Thoracic aorta (tissue), 2 donors: ENCODE measurements at regions not wholly inside any gene's neighbourhood (a gene's known extent, or its start where the extent isn't known, plus 50 kb on each side); places are given as distances from the start of the nearest gene placed in this dataset.

Experiments
- ATAC-seq: fragments of 150-250 bp; one replicate; pipeline ENCODE4 v1.8.0; 2017; ENCODE audit warnings: low read depth; ENCODE audit not compliant: insufficient number of reproducible peaks, low FRiP score
- DNase-seq: peaks from one replicate; pipeline ENCODE4 v3.0.0-alpha.2; 2020; ENCODE audit warnings: low spot score
- H3K27ac ChIP-seq, 2 donors: fragments of 200-600 bp; sonication (generic); 1 replicate in 1 of 2; 2 replicates in 1 of 2; pipeline ENCODE4 v1.5.1; 2016; ENCODE audit warnings: mild to moderate bottlenecking in 2 of 2, moderate library complexity in 2 of 2
- H3K27me3 ChIP-seq: fragments of 200-600 bp; sonication (generic); replicated peaks from 2 replicates; pipeline ENCODE4 v1.6.0; 2016; ENCODE audit warnings: mild to moderate bottlenecking; ENCODE audit not compliant: insufficient read depth
- H3K36me3 ChIP-seq: fragments of 200-600 bp; sonication (generic); one replicate; pipeline ENCODE4 v1.5.1; 2016
- H3K4me1 ChIP-seq, 2 donors: fragments of 200-600 bp; sonication (generic); 1 replicate in 1 of 2; 2 replicates in 1 of 2; pipeline versions ENCODE4 v1.5.1 to v1.6.0; 2016; ENCODE audit warnings: low read depth in 2 of 2, mild to moderate bottlenecking in 1 of 2; ENCODE audit not compliant: control insufficient read depth in 1 of 2
- H3K4me3 ChIP-seq: fragments of 200-600 bp; sonication (generic); 2 replicates; pipeline ENCODE4 v1.5.1; 2016; ENCODE audit warnings: mild to moderate bottlenecking
- H3K9me3 ChIP-seq: fragments of 200-600 bp; sonication (generic); 2 replicates; pipeline ENCODE4 v1.5.1; 2016
- TF ChIP-seq, protein P1 (sequence below): fragments of 200-600 bp; sonication (generic); IDR thresholded peaks from one replicate; pipeline ENCODE4 v1.5.1; 2019; ENCODE audit warnings: antibody characterized with exemption

DNA sequence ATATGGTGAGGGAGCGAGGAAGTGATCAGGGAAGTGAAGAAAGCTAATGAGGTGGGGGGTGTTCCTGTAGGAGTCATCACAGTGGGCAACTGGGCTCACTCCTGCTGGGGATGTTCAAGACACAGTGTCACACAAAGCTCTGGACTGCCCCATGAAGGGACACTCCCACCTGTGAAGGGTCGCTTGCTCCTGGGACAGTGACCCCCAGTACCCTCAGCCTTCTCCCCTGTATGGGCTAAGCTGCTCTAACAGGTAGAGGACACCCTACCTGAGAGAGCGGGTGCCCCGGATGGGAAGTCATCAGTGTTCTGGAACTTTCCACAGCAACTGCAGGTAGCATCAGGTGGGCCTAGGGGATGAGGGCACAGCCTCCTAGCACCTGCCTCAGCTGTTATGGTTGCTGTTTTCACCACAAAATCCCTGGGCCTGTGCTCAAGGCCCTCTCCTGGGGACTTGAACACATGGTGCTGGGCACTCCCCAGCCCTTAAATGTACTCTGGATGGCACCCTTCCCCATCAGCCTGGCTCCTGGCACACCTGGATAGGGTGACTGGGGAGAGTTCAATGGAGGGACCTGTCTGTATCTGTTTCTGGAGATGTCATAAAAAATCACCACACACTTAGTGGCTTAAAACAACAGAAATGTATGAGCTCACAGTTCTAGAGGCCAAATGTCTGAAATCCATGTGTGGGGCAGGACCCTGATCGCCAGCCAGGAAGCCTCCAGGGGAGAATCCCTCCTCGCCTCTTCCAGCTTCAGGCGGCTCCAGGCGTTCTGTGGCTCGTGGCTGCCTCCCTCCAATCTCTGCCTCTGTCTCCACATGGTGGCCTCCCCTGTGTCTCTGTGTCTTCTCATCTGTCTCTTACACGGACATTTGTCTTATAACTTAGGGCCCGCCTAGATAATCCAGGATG lies 104.0 kb upstream of the CDH5 start:
- peaks cover 0 to 5% of the 10 kb centered on the region in 2 donors for H3K4me1 ChIP-seq
- no peak overlapping the region for H3K27ac ChIP-seq
- no peak overlapping the region for H3K4me3 ChIP-seq
- no peaks in the 10 kb centered on the region for H3K9me3 ChIP-seq
- TF ChIP-seq, protein P1, sequence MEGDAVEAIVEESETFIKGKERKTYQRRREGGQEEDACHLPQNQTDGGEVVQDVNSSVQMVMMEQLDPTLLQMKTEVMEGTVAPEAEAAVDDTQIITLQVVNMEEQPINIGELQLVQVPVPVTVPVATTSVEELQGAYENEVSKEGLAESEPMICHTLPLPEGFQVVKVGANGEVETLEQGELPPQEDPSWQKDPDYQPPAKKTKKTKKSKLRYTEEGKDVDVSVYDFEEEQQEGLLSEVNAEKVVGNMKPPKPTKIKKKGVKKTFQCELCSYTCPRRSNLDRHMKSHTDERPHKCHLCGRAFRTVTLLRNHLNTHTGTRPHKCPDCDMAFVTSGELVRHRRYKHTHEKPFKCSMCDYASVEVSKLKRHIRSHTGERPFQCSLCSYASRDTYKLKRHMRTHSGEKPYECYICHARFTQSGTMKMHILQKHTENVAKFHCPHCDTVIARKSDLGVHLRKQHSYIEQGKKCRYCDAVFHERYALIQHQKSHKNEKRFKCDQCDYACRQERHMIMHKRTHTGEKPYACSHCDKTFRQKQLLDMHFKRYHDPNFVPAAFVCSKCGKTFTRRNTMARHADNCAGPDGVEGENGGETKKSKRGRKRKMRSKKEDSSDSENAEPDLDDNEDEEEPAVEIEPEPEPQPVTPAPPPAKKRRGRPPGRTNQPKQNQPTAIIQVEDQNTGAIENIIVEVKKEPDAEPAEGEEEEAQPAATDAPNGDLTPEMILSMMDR, result no peak
- DNase-seq, result no peak
- no peaks in the 10 kb centered on the region for H3K36me3 ChIP-seq
- no peak for ATAC-seq
- H3K27me3 ChIP-seq, result no peaks in the 10 kb centered on the region

DNA sequence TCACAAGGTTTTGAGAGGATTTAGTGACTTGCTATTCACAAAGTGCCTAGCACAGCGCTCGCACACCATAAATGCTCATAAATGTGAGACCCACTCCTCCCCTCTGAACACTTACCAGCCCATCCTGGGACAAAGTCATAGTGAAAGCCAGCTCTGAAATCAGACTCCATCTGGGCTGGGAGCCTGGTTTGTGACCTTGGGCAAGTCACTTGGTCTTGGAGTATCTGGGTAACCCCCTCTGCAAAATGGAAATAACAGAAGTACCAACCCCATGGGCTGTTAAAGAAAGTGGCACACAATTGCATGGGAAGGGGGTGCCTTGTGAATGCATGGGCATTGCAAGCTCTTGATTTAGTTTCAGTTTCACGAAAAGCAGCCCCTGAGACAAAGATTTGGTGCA lies 104.7 kb upstream of the CDH5 start:
- ATAC-seq (no peak), DNase-seq (no peak)
- Histone ChIP-seq H3K36me3 (no peaks in the 10 kb centered on the region), H3K27ac (no peak overlapping the region), H3K9me3 (no peaks in the 10 kb centered on the region), H3K4me3 (no peak overlapping the region), H3K4me1 (peaks cover 0 to 5% of the 10 kb centered on the region in 2 donors), H3K27me3 (no peaks in the 10 kb centered on the region)
- TF ChIP-seq, protein P1, result no peak

GRCh38 chr16:66260522-66261254 lies 105.8 kb upstream of the CDH5 start:
- Histone ChIP-seq H3K4me1 (no peaks in the 10 kb centered on the region), H3K36me3 (no peaks in the 10 kb centered on the region), H3K27me3 (no peaks in the 10 kb centered on the region), H3K9me3 (no peaks in the 10 kb centered on the region), H3K4me3 (no peak overlapping the region), H3K27ac (no peak overlapping the region)
- TF ChIP-seq, protein P1, result no peak
- ATAC-seq (no peak), DNase-seq (no peak)

DNA sequence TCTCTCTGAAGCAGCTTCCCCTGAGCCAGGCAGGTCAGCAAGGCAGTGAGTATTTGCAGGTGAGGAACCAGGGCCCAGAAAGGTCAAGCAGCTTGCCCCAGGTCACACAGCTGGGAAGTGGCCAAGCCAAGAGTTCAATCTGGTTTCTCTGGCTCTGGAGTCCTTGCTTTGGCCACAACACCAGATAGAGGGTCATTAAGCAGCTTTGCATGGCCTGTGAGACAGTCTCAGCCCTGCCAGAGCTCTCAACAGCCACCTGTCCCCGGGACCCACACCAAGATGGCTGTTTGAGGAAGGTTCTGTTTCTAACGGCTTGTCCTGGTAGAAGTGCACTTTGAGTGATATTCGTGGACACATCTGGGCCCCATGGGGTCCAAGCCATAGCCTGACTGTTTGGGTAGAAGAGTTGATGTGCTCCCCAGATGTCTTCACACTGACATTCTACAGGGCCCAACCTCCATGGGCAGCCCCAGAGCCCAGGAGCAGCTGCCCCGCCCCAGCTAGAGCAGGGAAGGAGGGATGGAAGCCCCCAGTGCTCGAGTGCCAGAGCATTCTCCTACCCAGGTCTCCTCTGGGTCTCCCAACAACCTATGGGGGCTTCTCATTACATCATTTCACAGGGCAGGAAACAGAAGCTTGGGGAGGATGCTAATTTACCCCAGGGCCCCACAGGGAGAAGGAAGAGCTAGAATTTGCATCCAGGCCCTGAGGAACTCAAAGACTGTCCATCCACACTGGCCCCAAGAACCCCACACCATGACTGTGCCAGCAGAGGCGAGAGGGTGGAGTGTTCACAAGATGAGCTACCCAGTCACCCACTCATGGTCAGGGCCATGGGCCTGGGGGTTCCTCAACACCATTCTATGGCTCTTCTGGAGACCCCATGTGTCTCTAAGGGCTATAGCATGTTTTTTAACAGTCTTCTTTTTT lies 107.3 kb upstream of the CDH5 start:
- TF ChIP-seq, protein P1, result no peak
- H3K27ac ChIP-seq, result no peak overlapping the region
- no peaks in the 10 kb centered on the region for H3K27me3 ChIP-seq
- no peaks in the 10 kb centered on the region for H3K36me3 ChIP-seq
- ATAC-seq (no peak), DNase-seq (no peak)
- no peaks in the 10 kb centered on the region for H3K9me3 ChIP-seq
- H3K4me3 ChIP-seq, result no peak overlapping the region
- H3K4me1 ChIP-seq, result no peaks in the 10 kb centered on the region
